Pancreas (tissue), 10 donors: ENCODE measurements at regions not wholly inside any gene's neighbourhood (a gene's known extent, or its start where the extent isn't known, plus 50 kb on each side); places are given as distances from the start of the nearest gene placed in this dataset.

Experiments
- ATAC-seq, 4 donors: fragments of 200-7000 bp; cut with Tn5 transposase; one replicate each; pipeline versions ENCODE4 v1.8.0 to v1.9.1; 2020; ENCODE audit warnings: mild to moderate bottlenecking in 4 of 4, moderate library complexity in 4 of 4
- DNase-seq, 6 donors: peaks; one replicate each; pipeline ENCODE4 v3.0.0-alpha.2; 2020
- FAIRE-seq: peaks from 2 replicates; lab custom pipeline; 2012; peaks lifted over from hg19 to GRCh38; lab: Jason Lieb, UNC
- H3K27ac ChIP-seq, 4 donors: fragments of 200-600 bp; sonication (generic); 1 replicate in 3 of 4; 2 replicates in 1 of 4; pipeline versions ENCODE4 v1.5.0 to v1.8.0; 2020
- H3K27me3 ChIP-seq, 4 donors: fragments of 200-600 bp; one replicate each; pipeline ENCODE4 v1.8.0; 2021
- H3K36me3 ChIP-seq, 3 donors: fragments of 200-600 bp; sonication (generic) in 1 of 3; one replicate each; pipeline versions ENCODE4 v1.5.0 to v1.8.0; 2020 to 2021
- H3K4me1 ChIP-seq, 3 donors: fragments of 200-600 bp; one replicate each; pipeline ENCODE4 v1.8.0; 2021
- H3K4me3 ChIP-seq, 4 donors: fragments of 200-600 bp; sonication (generic) in 2 of 4; one replicate each; pipeline versions ENCODE4 v1.5.0 to v1.8.0; 2020 to 2021
- H3K9me3 ChIP-seq, 4 donors: fragments of 200-600 bp; one replicate each; pipeline ENCODE4 v1.8.0; 2021
- CTCF ChIP-seq, 4 donors: fragments of 200-600 bp; sonication (generic) in 3 of 4; IDR thresholded peaks; one replicate each; pipeline versions ENCODE4 v1.5.0 to v1.8.0; 2021; ENCODE audit warnings: antibody characterized with exemption in 4 of 4
- WGBS, 2 donors: extraction: QIAGEN DNeasy Blood & Tissue Kit; methylation state at CpG; one replicate each; pipeline ENCODE4 v1.1.7; 2013; 5-methylcytosine and 5-hydroxymethylcytosine counted together
- intact Hi-C, 3 donors: fragments of 100-400 bp; cut with DNase I; formaldehyde crosslinking; loops; one replicate each; pipeline versions ENCODE4 v1.11.1 to v1.14.2; 2022
- donor health status: healthy with polysubstance abuse.
- donor health status: DM: no; HTN: no; CAD: no; lungs with moderate emphysema.
- donor health status: DM: no; HTN: no; CAD: no.
- donor health status: control.
- donor health status: control.
- donor health status: Bipolar disorder and iron deficiency.
- donor health status: DM: yes; HTN: yes; CAD: no.
- donor health status: DM: no; HTN: no; CAD: no.
- donor health status: DM: no; HTN: no; CAD: no.
- donor health status: DM: yes; HTN: yes; CAD: no.

GRCh38 chr11:13222285-13222684 lies 55.3 kb upstream of the BMAL1 start:
- Histone ChIP-seq H3K9me3 (no peaks in the 10 kb centered on the region), H3K27ac (no peak overlapping the region), H3K27me3 (no peaks in the 10 kb centered on the region), H3K4me3 (no peak overlapping the region), H3K36me3 (no peaks in the 10 kb centered on the region), H3K4me1 (no peaks in the 10 kb centered on the region)
- TF ChIP-seq CTCF (IDR thresholded peaks at IDR 0.05): no peak
- WGBS, 2 donors: 72 to 83% methylated on average over 3 of the region's 3 CpGs
- DNase-seq: peak in 1 of 6 donors; percentile 34
- no peak for FAIRE-seq
- no peak for ATAC-seq
- intact Hi-C loops: no loop called here

- FAIRE-seq: no peak
Measured at GRCh38 chr11:13223112-13223511, 54.5 kb upstream of the BMAL1 start.

GRCh38 chr11:13224324-13224723 lies 53.3 kb upstream of the BMAL1 start:
- Histone ChIP-seq H3K4me3 (no peak overlapping the region), H3K9me3 (no peaks in the 10 kb centered on the region), H3K36me3 (no peaks in the 10 kb centered on the region), H3K27me3 (no peaks in the 10 kb centered on the region), H3K4me1 (no peaks in the 10 kb centered on the region), H3K27ac (no peak overlapping the region)
- ATAC-seq: no peak
- intact Hi-C loops: no loop called here
- DNase-seq: no peak
- TF ChIP-seq CTCF (IDR thresholded peaks at IDR 0.05): no peak
- 70 to 72% methylated on average over 1 of the region's 1 CpG for WGBS, 2 donors
- FAIRE-seq: no peak

More at GRCh38 chr11:13223112-13223511, 54.5 kb upstream of the BMAL1 start:
- 41 to 51% methylated on average over 5 of the region's 5 CpGs for WGBS, 2 donors
- Histone ChIP-seq H3K27me3 (no peaks in the 10 kb centered on the region), H3K4me1 (no peaks in the 10 kb centered on the region), H3K36me3 (no peaks in the 10 kb centered on the region), H3K9me3 (no peaks in the 10 kb centered on the region), H3K4me3 (no peak overlapping the region), H3K27ac (no peak overlapping the region)
- no peak for TF ChIP-seq CTCF (IDR thresholded peaks at IDR 0.05)
- DNase-seq (no peak), ATAC-seq (no peak)
- intact Hi-C loops: no loop called here

DNA sequence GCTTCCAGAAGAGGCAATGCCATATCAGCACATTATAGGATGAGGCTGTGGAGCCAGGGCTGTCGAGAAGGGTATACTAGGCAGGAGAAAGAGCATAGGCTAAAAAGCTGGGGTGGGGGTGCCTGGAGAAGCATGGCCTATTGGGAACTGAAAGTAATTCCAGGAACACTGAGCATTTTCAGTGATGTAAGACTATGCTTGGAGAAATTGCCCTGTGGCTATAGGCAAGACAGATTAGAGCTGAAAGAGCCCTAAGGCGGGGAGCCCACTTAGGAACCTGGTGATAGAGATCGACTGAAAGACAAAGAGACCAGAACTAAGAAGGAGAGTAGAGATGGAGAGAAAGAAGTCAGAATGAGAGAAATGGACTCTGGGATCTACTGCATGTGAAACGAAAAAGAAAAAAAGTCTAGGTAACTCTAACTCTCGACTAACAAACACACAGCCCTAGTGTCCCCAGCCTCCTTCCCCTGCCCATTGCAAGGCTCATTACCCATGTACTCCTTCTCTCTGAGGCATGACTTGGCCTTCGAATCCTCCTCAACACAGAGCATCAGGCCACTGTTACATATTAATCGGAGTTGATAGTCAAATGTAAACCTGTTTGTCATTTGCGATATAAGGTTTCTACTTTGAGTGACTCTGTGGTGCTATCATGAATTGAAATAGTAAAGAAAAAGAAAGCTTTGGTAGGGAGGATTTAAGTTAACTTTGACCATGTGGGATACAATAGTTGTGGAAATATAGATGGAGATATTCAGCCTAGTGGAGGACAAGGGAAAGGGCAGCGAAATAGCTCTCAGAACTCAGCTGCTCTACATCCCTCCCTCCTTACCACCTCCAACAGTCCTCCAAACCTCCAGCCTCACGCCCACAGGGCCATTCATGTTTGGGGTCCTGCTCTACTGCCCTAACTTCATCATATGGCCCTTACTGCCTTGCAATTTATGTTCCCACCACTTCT lies 52.3 kb upstream of the BMAL1 start:
- 71 to 81% methylated on average over 10 of the region's 10 CpGs for WGBS, 2 donors
- intact Hi-C loops: no loop called here
- Histone ChIP-seq H3K9me3 (no peaks in the 10 kb centered on the region), H3K4me1 (no peaks in the 10 kb centered on the region), H3K27ac (no peak overlapping the region), H3K36me3 (no peaks in the 10 kb centered on the region), H3K27me3 (no peaks in the 10 kb centered on the region), H3K4me3 (no peak overlapping the region)
- no peak for TF ChIP-seq CTCF (IDR thresholded peaks at IDR 0.05)
- ATAC-seq (no peak), DNase-seq (no peak), FAIRE-seq (no peak)

DNA sequence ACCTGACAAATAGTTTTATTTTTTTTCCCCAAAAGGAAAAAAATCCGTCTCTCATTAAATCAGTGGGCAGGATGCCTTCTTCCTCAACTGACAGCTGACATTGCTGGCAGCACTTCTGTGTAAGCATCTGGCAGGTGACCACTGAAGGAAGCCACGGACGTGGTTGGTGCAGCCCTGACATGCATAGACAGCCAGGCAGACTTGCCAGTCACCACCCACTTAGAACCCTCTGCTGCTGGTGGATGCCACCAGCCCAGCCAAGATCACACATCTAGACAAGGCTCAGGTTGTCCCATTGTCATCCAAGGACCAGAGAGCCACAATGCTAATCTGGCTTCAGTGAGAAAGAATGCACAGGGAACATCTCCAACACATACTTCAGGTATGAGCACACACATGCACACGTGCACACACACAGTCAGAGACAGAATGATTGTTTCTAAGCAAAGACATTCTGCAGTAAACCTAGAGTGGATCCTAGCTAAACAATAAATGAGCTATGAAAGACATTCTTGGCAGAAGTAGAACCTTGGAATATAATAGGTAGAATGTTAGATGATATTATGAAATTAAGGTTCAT lies 49.8 kb upstream of the BMAL1 start:
- no peak for TF ChIP-seq CTCF (IDR thresholded peaks at IDR 0.05)
- H3K36me3 ChIP-seq: no peaks in the 10 kb centered on the region
- FAIRE-seq: no peak
- H3K9me3 ChIP-seq: no peaks in the 10 kb centered on the region
- intact Hi-C loops: no loop called here
- no peak for ATAC-seq
- no peaks in the 10 kb centered on the region for H3K27me3 ChIP-seq
- 43 to 66% methylated on average over 4 of the region's 4 CpGs for WGBS, 2 donors
- no peaks in the 10 kb centered on the region for H3K4me1 ChIP-seq
- no peak for DNase-seq
- H3K27ac ChIP-seq: no peak overlapping the region
- no peak overlapping the region for H3K4me3 ChIP-seq
